GM12865 (cell line): ENCODE measurements at regions not wholly inside any gene's neighbourhood (a gene's known extent, or its start where the extent isn't known, plus 50 kb on each side); places are given as distances from the start of the nearest gene placed in this dataset.

ENCODE experiments used
- DNase-seq: peaks from one replicate; pipeline ENCODE4 v3.0.0; 2010; ENCODE audit warnings: low read depth
- H3K4me3 ChIP-seq: 2 replicates; pipeline ENCODE4 v1.5.1; 2011; ENCODE audit warnings: mild to moderate bottlenecking, low read depth, low read length, control low read depth
- TF ChIP-seq, protein P1 (sequence below): IDR thresholded peaks from 2 replicates; pipeline ENCODE4 v1.5.1; 2011; ENCODE audit warnings: low read length, control low read depth, low read depth, inconsistent platforms; ENCODE audit not compliant: insufficient read depth; ENCODE audit errors: missing control alignments

DNA sequence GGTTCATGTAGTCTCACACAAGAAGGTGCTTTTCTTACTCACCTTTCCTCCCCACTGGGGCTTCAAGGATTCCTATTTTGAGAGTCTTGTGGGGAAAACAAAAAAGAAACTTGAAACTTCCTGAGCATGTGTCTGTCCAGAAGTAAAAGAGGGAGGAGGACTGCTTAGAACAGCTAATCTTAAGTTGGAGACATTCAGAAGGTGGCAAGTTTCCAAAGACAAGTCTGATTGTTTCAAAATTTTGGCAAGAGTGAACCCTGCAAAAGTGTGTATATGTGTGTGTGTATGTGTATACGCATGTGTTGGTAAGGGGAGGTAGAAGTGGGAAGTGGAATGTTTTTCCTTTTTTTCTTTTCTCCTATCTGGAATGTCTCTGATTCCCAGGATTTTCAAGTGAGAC lies 189.0 kb upstream of the FRMPD4 start:
- H3K4me3 ChIP-seq, result no peak overlapping the region
- TF ChIP-seq, protein P1, sequence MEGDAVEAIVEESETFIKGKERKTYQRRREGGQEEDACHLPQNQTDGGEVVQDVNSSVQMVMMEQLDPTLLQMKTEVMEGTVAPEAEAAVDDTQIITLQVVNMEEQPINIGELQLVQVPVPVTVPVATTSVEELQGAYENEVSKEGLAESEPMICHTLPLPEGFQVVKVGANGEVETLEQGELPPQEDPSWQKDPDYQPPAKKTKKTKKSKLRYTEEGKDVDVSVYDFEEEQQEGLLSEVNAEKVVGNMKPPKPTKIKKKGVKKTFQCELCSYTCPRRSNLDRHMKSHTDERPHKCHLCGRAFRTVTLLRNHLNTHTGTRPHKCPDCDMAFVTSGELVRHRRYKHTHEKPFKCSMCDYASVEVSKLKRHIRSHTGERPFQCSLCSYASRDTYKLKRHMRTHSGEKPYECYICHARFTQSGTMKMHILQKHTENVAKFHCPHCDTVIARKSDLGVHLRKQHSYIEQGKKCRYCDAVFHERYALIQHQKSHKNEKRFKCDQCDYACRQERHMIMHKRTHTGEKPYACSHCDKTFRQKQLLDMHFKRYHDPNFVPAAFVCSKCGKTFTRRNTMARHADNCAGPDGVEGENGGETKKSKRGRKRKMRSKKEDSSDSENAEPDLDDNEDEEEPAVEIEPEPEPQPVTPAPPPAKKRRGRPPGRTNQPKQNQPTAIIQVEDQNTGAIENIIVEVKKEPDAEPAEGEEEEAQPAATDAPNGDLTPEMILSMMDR, result no peak
- no peak for DNase-seq

DNA sequence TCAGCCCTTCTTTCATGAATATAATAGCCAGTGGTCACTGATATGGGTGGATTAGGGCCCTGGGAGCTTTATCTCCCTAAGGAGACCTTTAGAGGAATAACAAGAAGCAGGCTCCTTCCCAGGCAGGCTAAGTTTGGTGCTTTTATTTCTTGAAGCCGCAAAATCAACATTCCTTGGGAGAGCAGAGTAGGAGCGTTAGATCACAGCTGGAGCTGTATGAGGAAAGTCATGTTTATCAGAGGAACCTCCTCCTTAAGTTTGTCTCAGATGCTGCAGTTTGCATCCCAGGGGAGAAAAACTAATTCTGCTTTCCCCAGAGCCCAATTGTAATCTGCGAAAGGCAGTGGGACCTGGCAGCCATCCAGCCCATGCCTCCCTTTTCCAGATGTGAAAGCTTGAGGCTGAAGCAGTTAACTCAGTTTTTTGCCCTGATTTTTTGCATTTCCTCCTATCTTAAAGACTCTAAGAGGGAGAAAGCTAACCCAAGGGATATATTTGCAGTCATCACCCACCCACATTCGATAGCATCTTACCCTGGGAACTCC lies 186.0 kb upstream of the FRMPD4 start:
- no peak overlapping the region for H3K4me3 ChIP-seq
- DNase-seq, result no peak
- TF ChIP-seq, protein P1, result no peak

DNA sequence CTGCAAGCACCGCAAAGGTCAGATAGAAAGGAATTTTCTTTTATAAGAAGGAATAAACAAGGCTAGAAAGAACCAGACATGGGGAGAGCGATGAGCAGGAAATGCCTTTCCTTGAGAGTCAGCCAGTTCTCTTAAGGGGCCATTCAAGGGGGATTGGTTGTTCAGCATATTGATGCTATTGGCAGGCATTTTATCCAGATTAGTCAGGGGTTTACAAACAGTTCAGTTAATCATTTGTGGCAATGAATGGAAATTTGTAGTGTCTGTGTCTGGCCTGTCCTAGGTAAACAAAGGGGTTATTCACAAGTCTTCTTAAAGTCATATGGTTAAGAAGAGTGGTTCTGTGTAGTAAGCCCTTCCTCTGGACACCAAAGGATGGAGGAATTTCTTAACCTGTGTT lies 184.7 kb upstream of the FRMPD4 start:
- no peak overlapping the region for H3K4me3 ChIP-seq
- DNase-seq, result no peak
- TF ChIP-seq, protein P1, result no peak

DNA sequence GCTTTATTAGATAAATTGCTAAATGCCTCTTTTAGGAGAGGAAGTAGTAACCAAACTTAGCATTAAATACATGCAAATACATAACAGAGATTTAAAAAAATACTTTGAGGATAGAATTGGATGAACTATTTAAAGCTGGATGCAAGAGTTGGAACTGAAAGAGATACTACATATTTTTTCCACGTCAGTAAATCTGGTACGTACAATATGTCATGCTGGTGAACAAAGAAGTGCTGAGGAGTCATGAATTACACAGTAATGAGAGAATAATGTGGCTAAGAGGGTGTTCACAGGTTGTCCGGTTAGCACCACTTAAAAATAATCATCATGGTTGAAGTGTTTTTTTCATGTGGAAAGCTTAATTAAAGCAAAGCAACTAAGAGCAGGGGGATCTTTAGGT lies 184.1 kb upstream of the FRMPD4 start:
- no peak for DNase-seq
- TF ChIP-seq, protein P1, result no peak
- H3K4me3 ChIP-seq, result no peak overlapping the region

DNA sequence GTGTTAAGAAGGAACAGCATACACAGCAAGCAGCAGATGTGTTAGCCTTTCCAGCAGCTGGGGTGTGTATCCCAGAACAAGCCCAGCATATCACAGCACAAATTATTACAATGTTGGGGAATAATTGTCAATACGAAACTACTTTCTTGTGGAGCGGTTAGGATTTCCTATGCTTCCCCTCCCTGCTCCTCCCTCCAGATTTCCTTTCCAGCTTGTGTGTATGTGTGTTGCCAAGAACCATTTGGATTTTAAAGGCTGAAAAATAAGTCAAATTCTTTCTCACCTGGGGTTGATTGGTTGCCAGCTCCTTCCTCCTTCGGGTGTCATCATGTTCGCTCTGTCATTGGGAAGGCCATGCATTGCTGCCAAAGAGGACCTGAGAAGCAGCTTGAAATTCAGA lies 178.2 kb upstream of the FRMPD4 start:
- TF ChIP-seq, protein P1, result no peak
- H3K4me3 ChIP-seq, result no peak overlapping the region
- no peak for DNase-seq

DNA sequence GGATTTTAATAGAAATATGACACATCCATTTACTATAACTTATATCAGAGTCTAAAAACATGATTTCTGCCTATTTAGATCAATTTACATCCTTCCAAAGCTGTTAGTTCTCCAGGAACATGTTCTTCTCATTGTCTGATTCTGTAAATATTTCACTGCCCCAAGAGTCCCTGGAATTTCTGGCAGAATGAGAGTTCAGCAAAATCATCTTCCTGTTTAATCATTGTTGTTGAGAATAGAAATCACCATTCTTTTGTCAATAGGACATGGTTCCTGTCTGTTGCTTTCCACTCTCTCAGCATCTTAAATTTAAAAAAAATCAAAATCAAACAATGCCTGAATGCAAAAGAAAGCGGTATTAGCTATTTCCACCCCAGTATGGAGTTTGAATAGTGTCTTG lies 172.8 kb upstream of the FRMPD4 start:
- TF ChIP-seq, protein P1, result no peak
- DNase-seq, result no peak
- H3K4me3 ChIP-seq, result no peak overlapping the region
